PC-9 (cell line): ENCODE measurements at regions not wholly inside any gene's neighbourhood (a gene's known extent, or its start where the extent isn't known, plus 50 kb on each side); places are given as distances from the start of the nearest gene placed in this dataset.

Experiments used
- BruUV-seq: library from RNA; stranded (reverse); fragments of 400-500 nt; replicated peaks from 2 replicates; lab custom pipeline; 2021; lab: Mats Ljungman, UMichigan
- CTCF ChIA-PET: fragments of 300-600 bp; sonication (Branson Sonifier 250); formaldehyde crosslinking; loops from one replicate; lab custom pipeline; 2022; ENCODE audit warnings: antibody characterized with exemption; lab: Charles Lee
- POLR2A ChIA-PET: fragments of 300-600 bp; sonication (Branson Sonifier 250); formaldehyde crosslinking; loops from one replicate; lab custom pipeline; 2022; ENCODE audit warnings: antibody characterized with exemption; ENCODE audit not compliant: unreplicated experiment; lab: Charles Lee
- DNase-seq, 2 experiments: peaks; one replicate each; pipeline versions ENCODE4 v3.0.0 to v3.0.0-alpha.2; 2015 to 2022; ENCODE audit warnings: mixed read lengths in 1 of 2
- H2AFZ ChIP-seq: fragments of 200-600 bp; sonication (generic); 2 replicates; pipeline ENCODE4 v1.8.1; 2017; ENCODE audit warnings: antibody characterized with exemption
- H3F3A ChIP-seq: fragments of 200-600 bp; sonication (generic); 2 replicates; pipeline ENCODE4 v1.8.1; 2017; ENCODE audit warnings: antibody characterized with exemption, mild to moderate bottlenecking, low read depth; ENCODE audit not compliant: insufficient read depth
- H3K27ac ChIP-seq: fragments of 200-600 bp; sonication (generic); 2 replicates; pipeline ENCODE4 v1.6.1; 2016; ENCODE audit warnings: mixed run types
- H3K27me3 ChIP-seq: fragments of 200-600 bp; sonication (generic); 2 replicates; pipeline ENCODE4 v1.6.1; 2016; ENCODE audit warnings: low read depth, mixed run types; ENCODE audit not compliant: insufficient read depth
- H3K36me3 ChIP-seq: fragments of 200-600 bp; sonication (generic); 2 replicates; pipeline ENCODE4 v1.6.1; 2016; ENCODE audit warnings: low read depth, mixed run types
- H3K4me1 ChIP-seq: fragments of 200-600 bp; sonication (generic); replicated peaks from 2 replicates; pipeline ENCODE4 v1.6.1; 2016; ENCODE audit warnings: mixed run types; ENCODE audit not compliant: insufficient read depth
- H3K4me2 ChIP-seq: fragments of 200-600 bp; sonication (generic); 2 replicates; pipeline ENCODE4 v1.6.1; 2017; ENCODE audit warnings: mixed run types
- H3K4me3 ChIP-seq: fragments of 200-600 bp; sonication (generic); 2 replicates; pipeline ENCODE4 v1.6.1; 2016; ENCODE audit warnings: mixed run types
- H3K79me2 ChIP-seq: fragments of 200-600 bp; sonication (generic); 2 replicates; pipeline ENCODE4 v1.6.1; 2017; ENCODE audit warnings: low read depth, mixed run types
- H3K9me2 ChIP-seq: fragments of 200-600 bp; sonication (generic); 2 replicates; pipeline ENCODE4 v1.8.1; 2017; ENCODE audit warnings: mild to moderate bottlenecking; ENCODE audit not compliant: insufficient read depth
- H3K9me3 ChIP-seq: fragments of 200-600 bp; sonication (generic); 2 replicates; pipeline ENCODE4 v1.8.1; 2016; ENCODE audit warnings: low read depth; ENCODE audit not compliant: insufficient read depth
- H4K20me1 ChIP-seq: fragments of 200-600 bp; sonication (generic); 2 replicates; pipeline ENCODE4 v1.8.1; 2017; ENCODE audit not compliant: insufficient read depth
- CTCF ChIP-seq: fragments of 200-600 bp; sonication (generic); conservative IDR thresholded peaks from 2 replicates; pipeline ENCODE4 v1.6.1; 2017; ENCODE audit warnings: mixed run types, antibody characterized with exemption, mild to moderate bottlenecking, moderate library complexity
- EZH2 ChIP-seq: fragments of 200-600 bp; sonication (generic); IDR thresholded peaks from 2 replicates; pipeline ENCODE4 v1.8.0; 2017; ENCODE audit warnings: antibody characterized with exemption, low read depth
- intact Hi-C: fragments of 100-400 bp; cut with micrococcal nuclease; formaldehyde crosslinking; loops from one replicate; pipeline ENCODE4 v1.10.0; 2022; ENCODE audit not compliant: unreplicated experiment

- TF ChIP-seq CTCF (no peak), EZH2 (no peak)
- no peak overlapping the region for H3K4me3 ChIP-seq
- no peak for DNase-seq
- H2AFZ ChIP-seq, result no peak overlapping the region
- intact Hi-C loops, result no loop called here
- no peaks in the 10 kb centered on the region for H3K9me2 ChIP-seq
- BruUV-seq, result no TSS peak
- H3K4me2 ChIP-seq, result no peak overlapping the region
- ChIA-PET CTCF (no interaction called here), POLR2A (no interaction called here)
- no peaks in the 10 kb centered on the region for H4K20me1 ChIP-seq
- H3K27ac ChIP-seq, result no peak overlapping the region
- no peaks in the 10 kb centered on the region for H3K79me2 ChIP-seq
- no peaks in the 10 kb centered on the region for H3K27me3 ChIP-seq
- H3F3A ChIP-seq, result no peaks in the 10 kb centered on the region
- no peaks in the 10 kb centered on the region for H3K9me3 ChIP-seq
- H3K36me3 ChIP-seq, result no peaks in the 10 kb centered on the region
- H3K4me1 ChIP-seq, result no peaks in the 10 kb centered on the region
These were observed 68.6 kb downstream of the SIPA1L2 start for GRCh38 chr1:232561381-232561780.

GRCh38 chr1:232560940-232561339, 69.0 kb downstream of the SIPA1L2 start:
- POLR2A ChIA-PET, result no interaction called here
- H3F3A ChIP-seq, result no peaks in the 10 kb centered on the region
- H2AFZ ChIP-seq, result no peak overlapping the region
- CTCF ChIA-PET, result no interaction called here
- H3K9me3 ChIP-seq, result no peaks in the 10 kb centered on the region
- no peak overlapping the region for H3K4me2 ChIP-seq
- no peak overlapping the region for H3K27ac ChIP-seq
- no peak for DNase-seq
- H3K27me3 ChIP-seq, result no peaks in the 10 kb centered on the region
- intact Hi-C loops, result no loop called here
- H3K79me2 ChIP-seq, result no peaks in the 10 kb centered on the region
- H3K4me1 ChIP-seq, result no peaks in the 10 kb centered on the region
- no peaks in the 10 kb centered on the region for H3K9me2 ChIP-seq
- no TSS peak for BruUV-seq
- no peak overlapping the region for H3K4me3 ChIP-seq
- H4K20me1 ChIP-seq, result no peaks in the 10 kb centered on the region
- TF ChIP-seq CTCF, result no peak
- no peak for TF ChIP-seq EZH2
- H3K36me3 ChIP-seq, result no peaks in the 10 kb centered on the region

GRCh38 chr1:232558954-232559353, 71.0 kb downstream of the SIPA1L2 start:
- peaks cover 8% of the 10 kb centered on the region for H3K4me1 ChIP-seq
- BruUV-seq, result no TSS peak
- no peaks in the 10 kb centered on the region for H4K20me1 ChIP-seq
- H3K4me3 ChIP-seq, result no peak overlapping the region
- H3K79me2 ChIP-seq, result no peaks in the 10 kb centered on the region
- CTCF ChIA-PET, result no interaction called here
- POLR2A ChIA-PET, result no interaction called here
- no peaks in the 10 kb centered on the region for H3K27me3 ChIP-seq
- no peak overlapping the region for H2AFZ ChIP-seq
- no peak overlapping the region for H3K27ac ChIP-seq
- no peak overlapping the region for H3K4me2 ChIP-seq
- DNase-seq, result no peak
- no peak for TF ChIP-seq EZH2
- no peak for TF ChIP-seq CTCF
- H3K9me2 ChIP-seq, result no peaks in the 10 kb centered on the region
- intact Hi-C loops, result no loop called here
- H3K9me3 ChIP-seq, result no peaks in the 10 kb centered on the region
- no peaks in the 10 kb centered on the region for H3F3A ChIP-seq
- no peaks in the 10 kb centered on the region for H3K36me3 ChIP-seq
